GM19328 (cell line): ENCODE measurements at regions not wholly inside any gene's neighbourhood (a gene's known extent, or its start where the extent isn't known, plus 50 kb on each side); places are given as distances from the start of the nearest gene placed in this dataset.

Experiments
- ATAC-seq: cut with Tn5 transposase; IDR thresholded peaks from one replicate; pipeline ENCODE4 v1.9.1; 2021; ENCODE audit warnings: mild to moderate bottlenecking, moderate library complexity; ENCODE audit not compliant: unreplicated experiment

DNA sequence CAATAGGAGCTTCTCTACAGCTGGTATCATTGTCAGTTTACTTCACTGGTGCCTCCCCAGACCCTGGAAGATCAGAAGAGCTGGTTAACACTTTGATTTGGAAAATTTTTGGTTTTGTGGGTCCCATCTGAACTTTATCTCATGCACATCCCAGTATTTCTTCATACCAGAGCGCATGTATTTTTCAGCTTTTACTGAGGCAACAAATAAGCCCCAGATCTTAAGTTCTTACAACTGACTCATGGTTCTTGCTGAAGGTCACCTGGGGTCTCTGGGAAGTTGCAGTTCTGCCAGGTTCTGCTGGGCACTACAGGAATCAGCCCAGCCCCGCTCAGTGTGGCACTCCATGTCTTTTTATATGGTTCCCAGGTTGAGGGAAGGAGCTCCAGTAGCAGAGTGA is 1249.9 kb downstream of the EFNB2 start:
- ATAC-seq = no peak

DNA sequence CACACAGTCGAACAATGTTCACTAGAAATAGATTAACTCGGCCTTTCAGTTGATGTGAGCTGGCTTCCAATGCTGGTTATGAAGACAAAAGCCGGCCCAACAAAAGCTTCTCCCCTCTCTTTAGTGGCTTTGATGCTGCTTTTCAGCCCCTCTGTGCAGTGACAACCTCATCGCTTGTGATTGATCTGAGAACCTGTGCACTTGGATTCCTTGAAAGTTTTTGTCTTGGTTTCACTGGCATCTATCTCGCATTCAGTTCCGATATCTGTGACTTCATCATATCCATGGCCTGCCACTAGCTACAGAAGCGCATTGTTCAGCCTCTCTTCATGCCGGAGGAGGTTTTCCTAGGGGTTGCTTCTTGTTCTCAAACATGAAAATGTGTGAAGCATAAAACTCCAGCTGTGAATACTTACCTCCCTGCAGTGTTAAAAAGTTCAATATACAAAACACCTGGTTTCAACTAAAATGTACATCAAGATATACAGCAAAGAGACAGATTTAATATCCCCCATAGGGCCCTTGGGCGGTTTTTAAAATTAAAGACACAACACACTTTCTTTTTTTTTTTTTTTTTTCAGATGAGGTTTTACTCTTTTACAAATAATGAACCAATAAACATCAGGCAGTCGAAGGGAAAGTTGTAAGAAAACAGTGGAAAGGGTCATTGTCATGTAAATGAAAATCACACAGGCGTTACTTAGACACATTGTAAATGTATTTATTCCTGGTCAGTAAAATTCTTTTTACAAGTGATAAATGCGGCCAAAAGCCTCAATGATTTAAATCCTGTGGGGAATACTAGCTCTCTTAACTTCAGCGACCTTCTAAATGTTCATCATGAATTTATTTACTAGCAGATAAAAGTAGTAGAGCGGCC is 1252.8 kb downstream of the EFNB2 start:
- ATAC-seq = no peak

DNA sequence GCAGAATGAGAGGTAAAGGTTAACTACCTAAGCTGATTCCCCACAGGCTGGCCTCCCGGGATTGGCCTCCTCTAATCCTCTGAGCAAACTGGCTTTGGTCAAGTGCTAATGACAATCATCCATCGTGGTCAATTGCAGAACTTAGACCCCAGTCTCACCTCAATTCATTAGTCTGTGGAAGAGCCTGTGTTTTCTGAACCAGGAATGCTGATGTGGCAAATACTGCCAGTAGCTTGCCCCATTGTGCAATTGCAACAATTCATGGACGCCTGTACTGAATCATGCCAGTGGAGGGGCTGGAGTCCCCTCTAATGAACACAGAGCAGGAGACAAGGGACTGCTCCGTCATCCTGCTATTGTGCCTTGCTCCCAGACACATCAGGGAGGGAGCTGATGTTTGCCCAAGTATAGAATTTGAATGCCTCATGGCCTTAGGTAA is 1256.5 kb downstream of the EFNB2 start:
- ATAC-seq = no peak

DNA sequence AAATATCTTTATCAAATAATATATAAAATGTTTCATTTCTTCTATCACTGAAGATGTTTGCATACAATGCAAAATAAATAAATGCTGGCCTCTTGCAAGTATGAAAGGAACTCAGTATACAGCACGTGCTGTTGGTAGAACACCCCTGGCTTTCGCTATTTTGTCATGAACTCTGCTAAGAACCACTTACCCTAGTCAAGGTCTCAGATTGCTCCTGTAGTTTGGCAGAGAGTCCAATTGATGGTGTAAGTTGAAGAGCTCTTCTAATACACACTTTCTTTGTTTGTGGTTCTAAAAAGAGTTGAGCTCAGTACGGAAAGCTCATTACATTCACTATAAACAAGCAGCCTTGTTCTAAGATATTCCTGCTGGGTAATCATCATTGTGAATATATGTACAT is 1258.9 kb downstream of the EFNB2 start:
- no peak for ATAC-seq

DNA sequence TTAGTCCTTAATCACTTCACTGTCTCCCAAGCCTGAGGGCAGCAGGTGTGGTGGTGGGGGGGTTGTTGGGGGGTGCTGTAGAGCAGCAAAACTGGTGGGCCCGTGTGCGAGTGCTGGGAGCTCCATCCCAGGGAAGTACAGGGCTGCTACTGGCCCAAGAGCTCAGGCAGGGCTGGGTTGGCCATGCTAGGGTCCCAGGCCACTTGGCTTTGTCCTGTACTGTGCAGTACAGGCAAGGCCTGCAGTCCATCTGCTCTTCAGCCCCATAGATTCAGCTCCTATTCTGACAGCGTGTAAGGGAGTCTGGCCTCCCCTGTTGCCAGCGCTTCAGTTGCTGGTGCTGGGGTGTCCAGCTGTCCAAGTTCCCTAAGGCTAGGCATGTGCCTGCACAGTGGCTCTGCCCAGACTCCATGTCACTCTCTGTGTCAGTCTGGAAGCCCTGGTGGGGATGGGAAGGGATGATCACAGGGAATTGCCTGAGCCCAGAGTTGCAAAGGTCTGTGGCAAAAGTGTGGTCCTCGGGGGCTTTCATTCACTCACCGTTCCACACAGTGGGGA is 1261.7 kb downstream of the EFNB2 start:
- no peak for ATAC-seq

DNA sequence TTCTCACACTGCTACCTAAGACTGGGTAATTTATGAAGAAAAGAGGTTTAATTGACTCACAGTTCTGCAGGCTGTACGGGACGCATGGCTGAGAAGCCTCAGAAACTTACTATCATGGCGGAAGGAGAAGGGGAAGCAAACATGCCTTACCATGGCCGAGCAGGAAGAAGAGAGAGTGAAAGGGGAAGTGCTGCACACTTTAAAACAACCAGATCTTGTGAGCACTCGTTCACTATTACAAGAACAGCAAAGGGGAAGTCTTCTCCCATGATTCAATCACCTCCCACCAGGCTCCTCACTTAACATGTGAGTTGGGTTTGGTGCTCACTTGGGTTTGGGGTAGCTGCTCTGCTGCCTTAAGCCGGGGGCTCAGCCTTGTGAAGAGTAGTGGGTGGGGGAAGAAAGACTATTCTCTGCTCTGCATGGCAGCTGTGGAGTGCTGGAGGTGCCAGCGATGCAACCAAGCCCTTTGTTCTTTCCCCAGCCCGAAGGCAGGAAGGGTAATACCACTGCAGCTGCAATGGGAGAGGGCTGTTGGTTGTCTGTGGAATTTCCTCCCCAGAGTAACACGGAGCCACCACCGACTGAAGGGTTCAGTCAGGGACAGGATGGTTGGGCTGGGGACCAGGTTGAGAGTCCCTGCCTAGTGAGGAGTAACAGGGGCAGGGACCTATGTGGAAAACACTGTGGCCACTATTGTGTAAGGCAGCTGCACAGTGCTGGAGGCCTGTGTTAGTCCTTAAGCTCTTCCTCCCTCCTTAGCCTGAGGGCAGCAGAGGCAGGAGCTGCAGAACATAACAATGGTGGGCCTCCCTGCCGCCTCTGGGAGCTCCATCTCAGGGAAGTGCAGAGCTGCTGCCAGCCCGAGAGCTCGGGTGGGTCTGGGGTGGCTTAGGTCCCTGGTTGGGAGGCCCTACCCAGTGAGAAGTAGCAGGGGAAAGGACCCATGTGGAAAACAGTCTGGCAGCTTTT is 1262.5 kb downstream of the EFNB2 start:
- ATAC-seq = no peak

DNA sequence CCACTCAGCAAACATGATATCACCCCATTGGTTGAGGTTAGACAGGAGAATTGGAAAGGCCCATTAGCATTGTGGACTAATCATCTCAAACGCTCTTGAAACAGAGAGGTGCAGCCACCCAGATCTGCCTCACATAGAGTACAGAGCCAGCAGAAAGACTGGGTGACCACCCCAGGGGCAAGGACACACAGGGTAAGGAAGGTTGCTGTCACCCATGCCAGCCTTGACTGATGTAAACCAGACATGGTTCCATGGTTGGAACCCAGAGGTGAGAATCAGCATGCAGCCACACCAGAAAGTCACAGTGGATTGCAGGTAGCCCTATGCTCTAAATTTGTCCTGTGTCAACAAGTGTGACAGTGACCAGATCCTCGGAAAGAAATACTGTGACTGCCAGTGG is 1268.8 kb downstream of the EFNB2 start:
- ATAC-seq = no peak

DNA sequence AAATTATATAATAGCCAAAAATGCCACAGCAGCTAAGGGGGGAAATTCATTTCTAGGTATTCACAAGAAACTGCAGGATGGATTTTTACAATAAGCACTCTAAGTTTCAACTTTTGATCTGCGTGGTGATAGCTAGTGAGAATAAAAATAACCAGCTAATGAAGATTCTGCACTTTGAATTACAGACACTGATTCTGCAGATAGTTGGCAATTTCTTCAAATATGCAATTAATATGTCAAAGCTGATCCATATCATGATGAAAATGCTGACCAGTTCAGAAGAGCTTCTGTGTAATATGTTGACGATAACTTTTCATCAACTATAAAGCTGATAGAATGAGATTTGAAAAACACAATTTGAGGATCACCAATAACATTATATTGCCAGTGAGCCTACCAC is 1272.9 kb downstream of the EFNB2 start:
- ATAC-seq = no peak

DNA sequence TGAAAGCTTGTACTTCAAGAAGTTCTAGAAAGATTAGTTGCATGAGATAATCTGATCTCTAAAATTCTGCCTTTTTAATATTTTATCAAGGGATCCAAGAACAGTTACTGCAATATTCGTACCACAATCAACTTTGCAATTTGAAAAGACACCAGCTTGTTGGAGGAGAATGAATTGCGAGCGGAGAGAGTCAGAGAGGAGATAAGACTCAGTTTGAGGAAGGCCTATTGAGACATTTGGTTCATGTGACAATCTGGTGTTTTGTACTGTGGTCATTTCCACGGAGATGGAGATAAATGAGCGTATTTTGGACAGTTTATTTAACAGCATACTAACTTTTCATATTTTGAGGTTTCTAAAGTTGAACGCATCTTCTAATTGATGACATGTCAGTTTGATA is 1276.0 kb downstream of the EFNB2 start:
- ATAC-seq = no peak

DNA sequence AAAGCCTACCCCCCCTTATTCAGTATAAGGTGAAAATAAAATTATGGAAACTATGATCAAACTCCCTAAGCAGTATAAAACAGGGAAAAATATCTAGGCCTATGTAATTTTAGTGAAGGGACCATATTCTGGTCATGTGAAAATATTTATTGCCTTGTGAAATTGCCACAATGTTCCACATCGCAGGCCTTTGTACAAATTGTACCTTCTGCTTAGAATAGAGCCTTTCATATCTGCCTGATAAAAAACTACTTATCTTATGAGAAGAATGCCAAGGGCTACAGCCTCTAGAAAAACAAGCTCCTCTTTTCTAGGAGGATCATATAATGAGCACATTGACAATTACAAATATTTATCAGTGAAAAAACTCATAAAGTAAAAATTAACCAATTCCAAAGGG is 1280.0 kb downstream of the EFNB2 start:
- no peak for ATAC-seq

DNA sequence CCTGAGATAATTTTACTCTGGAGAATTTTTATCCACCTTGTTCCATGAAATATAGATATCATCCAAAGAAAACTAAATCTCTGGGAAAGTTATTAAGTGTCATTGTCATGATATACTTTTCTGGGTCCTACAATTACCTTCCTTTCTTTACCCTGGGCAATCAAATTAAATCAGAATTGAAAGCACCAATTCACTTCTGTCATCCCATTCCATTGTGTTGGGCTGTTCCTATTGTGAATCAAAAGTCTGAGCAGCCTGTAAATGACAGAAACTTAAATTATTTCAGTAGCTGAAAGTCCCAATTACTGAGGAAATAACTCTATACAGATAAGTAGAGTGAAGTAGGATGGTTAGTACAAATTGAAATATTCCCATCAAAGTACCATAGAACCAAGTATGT is 1284.2 kb downstream of the EFNB2 start:
- no peak for ATAC-seq

DNA sequence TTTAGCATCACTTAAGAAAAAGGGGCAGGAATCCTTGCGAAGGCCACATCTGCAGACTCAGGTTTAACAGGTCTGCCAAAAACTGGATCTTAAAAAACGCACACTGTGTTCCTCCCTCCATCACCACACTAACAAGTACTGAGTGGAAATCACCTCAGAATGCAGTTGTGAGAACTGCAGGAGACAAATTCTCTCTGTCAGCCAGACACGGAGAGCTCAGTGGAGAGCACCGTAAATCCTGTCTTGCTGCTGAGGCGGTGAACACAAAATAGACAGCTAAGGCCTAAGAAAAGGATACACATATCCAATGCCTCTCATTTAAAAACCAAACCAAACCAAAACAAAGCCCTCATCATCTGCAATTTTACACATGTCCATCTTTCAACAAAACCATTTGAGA is 1287.6 kb downstream of the EFNB2 start:
- no peak for ATAC-seq

DNA sequence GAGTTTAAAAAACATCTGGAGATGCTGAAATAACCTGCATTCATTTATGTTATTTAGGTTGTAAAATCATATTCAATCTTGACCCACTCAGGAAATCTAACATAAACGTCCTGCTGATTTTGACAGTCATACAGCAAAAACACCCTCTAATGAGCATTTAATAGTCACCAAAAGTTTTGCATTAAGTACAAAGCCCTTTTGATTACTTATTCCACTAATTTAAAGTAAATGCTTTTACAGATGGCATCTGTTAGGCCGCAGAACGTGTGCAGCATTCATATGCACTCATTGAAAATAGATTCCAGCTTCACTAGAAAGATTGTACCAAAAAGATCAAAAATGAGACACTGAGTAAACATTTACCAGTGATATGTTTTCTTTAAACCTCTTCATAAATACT is 1295.1 kb downstream of the EFNB2 start:
- ATAC-seq = no peak

DNA sequence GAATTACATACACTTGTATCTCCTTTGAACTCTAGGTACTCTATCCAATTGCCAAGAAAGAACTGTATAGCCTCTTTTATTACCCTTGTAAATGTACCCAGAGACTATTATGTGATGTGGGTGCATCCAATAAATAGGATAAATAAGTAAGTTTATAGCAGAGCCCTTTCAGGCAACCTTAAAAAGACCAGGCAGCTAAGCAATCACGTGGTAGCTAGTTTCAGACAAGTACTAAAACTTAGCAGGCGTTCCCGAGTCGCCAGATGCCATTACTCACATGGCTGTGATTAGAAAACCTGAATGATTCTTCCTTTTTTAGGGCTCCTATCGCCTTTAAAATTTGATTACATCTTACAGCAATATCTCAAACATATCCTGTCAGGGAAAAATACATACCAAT is 1303.0 kb downstream of the EFNB2 start:
- ATAC-seq = no peak

DNA sequence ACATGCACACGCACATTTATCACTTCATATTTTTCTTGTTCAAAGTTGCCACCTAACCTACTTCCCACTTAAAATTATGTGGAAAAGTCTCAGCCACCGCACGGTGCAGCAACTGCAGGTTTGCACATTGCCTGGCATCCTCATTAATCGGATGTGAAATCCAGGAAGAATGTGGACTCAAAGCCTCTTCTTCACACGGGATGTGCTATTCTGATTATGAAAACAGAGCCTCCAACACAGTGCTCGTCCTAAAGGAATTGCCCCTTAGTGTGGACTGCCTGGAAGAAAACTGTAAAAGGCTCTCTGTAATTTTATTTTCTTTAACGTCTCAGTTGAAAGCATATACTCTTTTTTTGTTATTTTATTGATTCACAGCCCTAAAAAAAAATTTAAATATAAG is 1303.5 kb downstream of the EFNB2 start:
- no peak for ATAC-seq

DNA sequence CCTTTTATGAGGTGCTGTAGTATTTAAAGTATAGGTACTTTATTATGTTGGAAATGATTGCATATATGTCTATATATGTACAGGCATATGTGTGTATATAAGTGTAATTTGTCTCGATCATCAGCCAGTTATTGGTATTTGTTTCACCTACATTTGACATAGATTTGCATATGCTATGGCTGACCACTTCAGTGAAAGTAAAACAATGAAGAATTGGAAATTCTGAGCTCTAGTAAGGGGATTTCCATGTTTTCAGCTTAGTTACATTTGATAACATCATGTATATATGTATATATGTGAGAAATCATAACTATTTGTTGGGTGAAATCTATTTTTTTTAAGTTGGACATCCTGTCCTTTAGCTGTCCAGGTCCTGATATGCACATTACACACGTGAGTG is 1303.9 kb downstream of the EFNB2 start:
- ATAC-seq = no peak

DNA sequence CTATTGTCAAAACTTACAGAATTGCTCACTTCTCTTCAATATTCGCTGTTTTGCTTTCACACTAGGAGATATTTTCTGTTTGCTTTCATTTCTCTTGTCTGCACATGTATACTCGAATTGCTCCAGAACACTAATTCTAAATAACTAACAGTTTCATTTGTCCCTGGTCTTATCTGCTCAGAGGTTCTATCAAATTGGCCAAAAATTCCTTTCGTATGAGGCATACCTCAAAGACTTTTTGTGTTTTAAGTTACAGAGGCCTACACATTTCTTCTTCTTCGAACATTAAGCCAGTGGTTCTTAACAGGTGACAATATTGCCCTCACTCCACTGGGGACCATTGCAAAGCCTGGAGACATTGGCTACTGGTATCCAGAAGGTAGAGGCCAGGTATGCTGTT is 1314.6 kb downstream of the EFNB2 start:
- no peak for ATAC-seq

DNA sequence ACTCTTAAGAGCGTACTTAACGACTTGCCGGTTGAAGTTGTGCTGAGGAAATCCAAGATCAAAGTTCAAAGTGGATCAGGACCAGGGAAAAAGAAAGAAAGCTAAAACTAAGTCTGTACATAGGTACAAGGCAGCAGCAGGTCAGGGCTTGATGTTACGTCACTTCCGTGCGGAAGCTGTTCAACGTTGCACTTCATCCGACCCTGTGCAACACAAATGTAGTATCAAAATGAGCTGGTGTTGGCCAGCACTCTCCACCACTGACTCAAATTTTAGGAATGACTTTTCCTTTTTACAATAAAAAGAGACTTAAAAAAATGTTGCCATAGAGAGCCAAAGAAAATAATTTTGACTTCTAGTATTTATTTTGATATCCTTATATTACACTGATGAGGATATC is 1315.4 kb downstream of the EFNB2 start:
- no peak for ATAC-seq

DNA sequence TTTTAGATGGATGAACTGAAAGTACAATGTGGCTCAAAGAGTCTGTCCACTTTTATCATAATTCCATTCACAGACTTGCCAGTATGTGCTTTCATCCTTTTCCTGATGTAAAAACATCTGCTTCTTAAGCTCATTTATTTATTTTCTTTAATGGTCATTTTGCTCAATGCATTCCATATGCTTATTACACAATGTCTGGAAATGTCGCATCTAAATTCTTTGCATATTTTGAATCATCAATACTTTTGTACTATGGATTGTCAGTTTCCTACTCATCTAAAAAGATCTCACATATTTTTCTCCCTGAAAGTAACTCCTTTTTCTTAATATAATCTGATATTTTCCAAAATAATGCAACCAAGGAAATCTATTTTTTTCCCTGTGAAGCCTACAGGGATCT is 1315.8 kb downstream of the EFNB2 start:
- ATAC-seq = no peak

DNA sequence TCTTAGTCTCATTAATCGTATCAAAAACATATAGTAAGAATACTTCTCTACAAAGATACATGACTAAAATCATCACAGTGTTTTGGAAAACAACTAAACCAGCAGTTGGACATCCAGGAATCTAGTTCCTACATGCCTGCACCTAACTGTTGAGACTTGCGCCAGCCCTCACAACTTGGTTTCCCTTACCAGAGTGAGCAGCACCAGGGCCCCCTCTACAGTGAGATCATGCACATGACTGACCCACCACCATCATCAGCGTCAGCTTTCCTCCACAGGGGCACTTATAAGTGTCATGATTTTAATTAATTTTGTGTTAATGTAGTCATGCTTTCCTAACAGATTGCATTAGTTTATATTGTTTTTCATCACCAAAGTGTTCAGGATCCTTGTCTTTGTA is 1322.0 kb downstream of the EFNB2 start:
- ATAC-seq = no peak

DNA sequence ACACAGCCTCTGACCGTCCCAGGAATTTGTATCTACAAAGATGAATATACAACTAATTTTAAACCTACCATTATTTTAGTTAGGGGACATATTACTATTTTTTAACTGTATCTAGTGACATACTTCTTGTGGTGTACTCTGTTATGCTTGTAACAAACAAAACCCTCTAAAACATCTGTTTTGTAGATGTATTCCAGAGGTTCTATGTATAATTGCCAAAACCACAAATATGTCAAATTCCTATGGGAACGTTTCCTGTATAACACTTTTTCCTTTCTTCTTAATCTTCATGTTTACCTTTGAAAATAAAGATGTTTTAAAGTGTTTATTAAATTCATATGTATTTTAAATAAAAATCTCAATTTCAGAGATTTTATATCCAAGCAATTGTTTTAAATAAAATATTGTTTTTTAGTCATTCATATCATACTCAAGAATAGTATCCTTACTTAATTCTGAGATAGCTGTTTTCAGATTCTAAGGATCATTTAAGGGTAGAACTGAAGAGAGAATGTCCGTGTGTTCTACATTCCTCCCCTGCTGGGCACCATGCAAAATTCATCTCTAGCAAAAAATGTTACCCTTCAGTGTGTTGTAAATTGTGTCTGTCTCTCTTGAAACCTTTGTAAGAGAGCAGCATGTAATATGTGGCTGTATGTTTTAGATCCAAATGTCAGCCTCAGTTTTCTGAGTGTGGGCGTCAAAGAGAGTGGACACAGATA is 1327.7 kb downstream of the EFNB2 start:
- no peak for ATAC-seq
